ENCODE measurements at regions not wholly inside any gene's neighbourhood (a gene's known extent, or its start where the extent isn't known, plus 50 kb on each side); places are given as distances from the start of the nearest gene placed in this dataset.

DNA sequence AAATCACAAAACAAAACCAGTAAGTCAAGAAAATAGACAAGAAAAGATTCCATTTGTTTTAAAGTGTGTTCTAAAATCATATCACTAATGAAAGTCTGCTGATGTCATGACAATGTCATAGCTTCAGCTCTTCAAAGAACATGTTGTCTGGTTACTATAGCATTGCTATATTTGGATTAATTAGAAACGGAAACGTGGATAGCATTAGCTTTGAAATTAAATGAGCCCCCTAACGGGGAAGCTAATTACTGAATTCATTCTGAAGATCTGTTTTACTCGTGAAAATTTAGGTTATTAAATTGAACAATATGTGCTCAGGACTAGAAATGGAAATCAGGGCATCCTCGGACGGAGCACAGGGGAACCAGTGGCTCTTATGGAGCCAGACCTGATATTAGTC, 316.7 kb upstream of the AGTR1 start:
- intact Hi-C loops (cut with micrococcal nuclease): loop anchor here (2.0 kb wide), 1 partner anchor 570 kb away; no protein-coding TSS in a partner anchor
- no peaks in the 10 kb centered on the region for H3K36me3 ChIP-seq (ENCODE audit: control insufficient read depth, insufficient read depth, low read length)
- no peak overlapping the region for H2BK120ac ChIP-seq (ENCODE audit: low read depth, low read length)
- no peak overlapping the region for H4K91ac ChIP-seq (ENCODE audit: insufficient read depth, low read depth, low read length)
- no peak overlapping the region for H2AFZ ChIP-seq (replicated peaks; ENCODE audit: low read length, poor library complexity)
- no peak overlapping the region for H3K14ac ChIP-seq (replicated peaks; ENCODE audit: low read depth, low read length)
- H3K9me1 ChIP-seq (ENCODE audit: insufficient read depth, low read length): no peaks in the 10 kb centered on the region
- no peak overlapping the region for H3K4ac ChIP-seq (ENCODE audit: low read depth, low read length)
- DNase-seq: no peak
- no peak overlapping the region for H4K5ac ChIP-seq (ENCODE audit: low read depth, low read length)
- ChIA-PET CTCF (interaction anchor here (0.6 to 2.2 kb wide), 5 partner anchors 22 to 569 kb away, joined by 3 to 11 read pairs (median 6); no protein-coding TSS in a partner anchor), POLR2A (ENCODE audit: unreplicated experiment) (no interaction called here)
- no peaks in the 10 kb centered on the region for H3K4me1 ChIP-seq (ENCODE audit: control insufficient read depth, insufficient read depth, low read length)
- 100% methylated on average over 1 of the region's 6 CpGs; no CpG with 5 or more reads in 1 of the 2 experiments for WGBS, 2 experiments (ENCODE audit: extremely low coverage in 2 of 2, insufficient read length in 1 of 2)
- no peaks in the 10 kb centered on the region for H3K79me1 ChIP-seq (ENCODE audit: low read depth in 1 of 2, low read length in 2 of 2)
- H3K9me3 ChIP-seq (ENCODE audit: control insufficient read depth, insufficient read depth, low read length): no peaks in the 10 kb centered on the region
- no peak overlapping the region for H3K9ac ChIP-seq (ENCODE audit: low read depth, low read length)
- BruUV-seq (replicated peaks): no TSS peak
- no peak overlapping the region for H3K18ac ChIP-seq (ENCODE audit: low read depth, low read length)
- no peak overlapping the region for H2AK5ac ChIP-seq (ENCODE audit: low read depth, low read length)
- H2BK20ac ChIP-seq (ENCODE audit: low read depth, low read length): no peak overlapping the region
- H4K8ac ChIP-seq (ENCODE audit: low read depth in 2 of 2, low read length in 2 of 2): no peak overlapping the region
- no peak overlapping the region for H3K27ac ChIP-seq (ENCODE audit: insufficient read depth, low read length)
- H2BK15ac ChIP-seq (ENCODE audit: low read depth, low read length): no peak overlapping the region
- H3K56ac ChIP-seq (ENCODE audit: extremely low read depth, insufficient read depth, low read length): no peak overlapping the region
- dilution Hi-C loops (cut with HindIII; ENCODE audit: low sequenced_read_pairs, unreplicated experiment): no loop called here
- H3K27me3 ChIP-seq (ENCODE audit: control insufficient read depth, insufficient read depth, low read length): no peaks in the 10 kb centered on the region
- H3K23ac ChIP-seq (ENCODE audit: low read depth, low read length): no peak overlapping the region
- no peak overlapping the region for H3K4me3 ChIP-seq (ENCODE audit: insufficient read depth, low read depth, low read length)
- no peak for TF ChIP-seq CEBPB (IDR thresholded peaks at IDR 0.05; ENCODE audit: low read depth, low read length)
- TF ChIP-seq RFX5 (IDR thresholded peaks at IDR 0.05; ENCODE audit: low read depth, low read length): no peak
- no peak for TF ChIP-seq POLR2A (IDR thresholded peaks at IDR 0.05; ENCODE audit: low read depth, low read length)
- TF ChIP-seq, protein P1, sequence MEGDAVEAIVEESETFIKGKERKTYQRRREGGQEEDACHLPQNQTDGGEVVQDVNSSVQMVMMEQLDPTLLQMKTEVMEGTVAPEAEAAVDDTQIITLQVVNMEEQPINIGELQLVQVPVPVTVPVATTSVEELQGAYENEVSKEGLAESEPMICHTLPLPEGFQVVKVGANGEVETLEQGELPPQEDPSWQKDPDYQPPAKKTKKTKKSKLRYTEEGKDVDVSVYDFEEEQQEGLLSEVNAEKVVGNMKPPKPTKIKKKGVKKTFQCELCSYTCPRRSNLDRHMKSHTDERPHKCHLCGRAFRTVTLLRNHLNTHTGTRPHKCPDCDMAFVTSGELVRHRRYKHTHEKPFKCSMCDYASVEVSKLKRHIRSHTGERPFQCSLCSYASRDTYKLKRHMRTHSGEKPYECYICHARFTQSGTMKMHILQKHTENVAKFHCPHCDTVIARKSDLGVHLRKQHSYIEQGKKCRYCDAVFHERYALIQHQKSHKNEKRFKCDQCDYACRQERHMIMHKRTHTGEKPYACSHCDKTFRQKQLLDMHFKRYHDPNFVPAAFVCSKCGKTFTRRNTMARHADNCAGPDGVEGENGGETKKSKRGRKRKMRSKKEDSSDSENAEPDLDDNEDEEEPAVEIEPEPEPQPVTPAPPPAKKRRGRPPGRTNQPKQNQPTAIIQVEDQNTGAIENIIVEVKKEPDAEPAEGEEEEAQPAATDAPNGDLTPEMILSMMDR (conservative IDR thresholded peaks at IDR 0.05; ENCODE audit: low read depth, low read length): no peak
- no peak for TF ChIP-seq MXI1 (IDR thresholded peaks at IDR 0.05; ENCODE audit: borderline replicate concordance, low read depth, low read length)
- TF ChIP-seq USF2 (IDR thresholded peaks at IDR 0.05; ENCODE audit: low read depth, low read length): no peak
- TF ChIP-seq MAZ (IDR thresholded peaks at IDR 0.05; ENCODE audit: borderline replicate concordance, low read depth, low read length): no peak
- no peak for TF ChIP-seq FOS (IDR thresholded peaks at IDR 0.05; ENCODE audit: low read depth, low read length)
- TF ChIP-seq, protein P2, sequence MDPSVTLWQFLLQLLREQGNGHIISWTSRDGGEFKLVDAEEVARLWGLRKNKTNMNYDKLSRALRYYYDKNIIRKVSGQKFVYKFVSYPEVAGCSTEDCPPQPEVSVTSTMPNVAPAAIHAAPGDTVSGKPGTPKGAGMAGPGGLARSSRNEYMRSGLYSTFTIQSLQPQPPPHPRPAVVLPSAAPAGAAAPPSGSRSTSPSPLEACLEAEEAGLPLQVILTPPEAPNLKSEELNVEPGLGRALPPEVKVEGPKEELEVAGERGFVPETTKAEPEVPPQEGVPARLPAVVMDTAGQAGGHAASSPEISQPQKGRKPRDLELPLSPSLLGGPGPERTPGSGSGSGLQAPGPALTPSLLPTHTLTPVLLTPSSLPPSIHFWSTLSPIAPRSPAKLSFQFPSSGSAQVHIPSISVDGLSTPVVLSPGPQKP (IDR thresholded peaks at IDR 0.05; ENCODE audit: borderline replicate concordance, low read depth, low read length): no peak
- no peak for TF ChIP-seq CHD1 (IDR thresholded peaks at IDR 0.05; ENCODE audit: low read depth, low read length)
- no peak for TF ChIP-seq RAD21 (IDR thresholded peaks at IDR 0.05; ENCODE audit: low read length)
- no peak for TF ChIP-seq BHLHE40 (IDR thresholded peaks at IDR 0.05; ENCODE audit: low read depth, low read length)
- H2AK9ac ChIP-seq (replicated peaks; ENCODE audit: low read depth, low read length, poor library complexity): no peak overlapping the region
- H3K4me2 ChIP-seq (ENCODE audit: low read depth, low read length): no peak overlapping the region
- H2BK5ac ChIP-seq (ENCODE audit: low read depth, low read length, poor library complexity, severe bottlenecking): no peak overlapping the region
- no peak for ATAC-seq (ENCODE audit: low read depth)
- no peaks in the 10 kb centered on the region for H4K20me1 ChIP-seq (ENCODE audit: insufficient read depth, low read length)
- in situ Hi-C loops (cut with MboI; ENCODE audit: low sequenced_read_pairs): loop anchor here (5.0 kb wide), 2 partner anchors 336 to 566 kb away; no protein-coding TSS in a partner anchor

Measured in IMR-90 (cell line).